SK-MEL-5 (cell line): ENCODE measurements at regions not wholly inside any gene's neighbourhood (a gene's known extent, or its start where the extent isn't known, plus 50 kb on each side); places are given as distances from the start of the nearest gene placed in this dataset.

Source experiments
- DNase-seq: peaks from one replicate; pipeline ENCODE4 v3.0.0-alpha.2; 2016; ENCODE audit warnings: low read depth, low spot score
- in situ Hi-C: cut with HindIII; loops from 2 replicates; pipeline ENCODE4 v1.10.0; 2016; ENCODE audit warnings: low sequenced_read_pairs, high pct_unique_total_duplicates, low pct_unique_long_range_greater_than_20kb

DNA sequence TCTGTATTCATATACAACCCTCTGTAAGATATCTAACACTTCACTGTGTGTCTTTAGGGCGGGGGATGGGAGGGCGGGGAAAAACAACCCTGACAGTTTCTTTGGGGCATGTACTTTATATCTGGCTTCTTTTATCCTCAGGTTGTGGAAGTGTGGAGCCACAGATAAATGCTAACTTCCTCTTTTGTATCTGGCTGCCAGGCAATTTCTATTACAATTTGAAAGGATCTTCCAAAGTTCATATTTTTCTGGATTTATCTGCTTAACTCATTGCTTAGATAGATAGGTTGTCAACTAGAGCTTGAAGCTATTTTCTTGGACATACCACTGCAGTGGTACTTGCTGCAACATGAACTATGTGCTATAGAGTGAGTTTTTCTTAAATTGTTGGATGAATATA, 393.0 kb downstream of the LMO7 start:
- in situ Hi-C loops = no loop called here

DNA sequence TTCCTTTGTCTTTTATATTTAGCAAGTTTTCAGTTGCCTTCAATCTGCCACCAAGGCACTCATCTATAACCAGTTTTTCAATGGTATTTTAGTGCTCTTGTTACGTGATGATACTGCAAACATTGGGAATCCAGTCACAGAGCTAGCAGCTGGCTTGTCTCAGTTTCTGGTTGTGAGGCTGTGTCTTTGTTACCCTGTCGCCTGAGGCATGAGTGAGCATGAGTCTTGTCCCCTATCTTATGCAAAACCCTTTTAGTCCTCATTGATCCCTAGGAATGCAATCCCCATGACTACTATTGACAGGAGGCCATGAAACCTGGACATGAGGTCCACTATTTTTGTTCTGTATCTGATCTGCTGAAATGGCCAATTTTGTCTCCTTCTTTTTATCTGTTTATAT, 391.0 kb downstream of the LMO7 start:
- no peak for DNase-seq
- in situ Hi-C loops = no loop called here

More for the DNA sequence above, 393.0 kb downstream of the LMO7 start:
- DNase-seq = no peak

DNA sequence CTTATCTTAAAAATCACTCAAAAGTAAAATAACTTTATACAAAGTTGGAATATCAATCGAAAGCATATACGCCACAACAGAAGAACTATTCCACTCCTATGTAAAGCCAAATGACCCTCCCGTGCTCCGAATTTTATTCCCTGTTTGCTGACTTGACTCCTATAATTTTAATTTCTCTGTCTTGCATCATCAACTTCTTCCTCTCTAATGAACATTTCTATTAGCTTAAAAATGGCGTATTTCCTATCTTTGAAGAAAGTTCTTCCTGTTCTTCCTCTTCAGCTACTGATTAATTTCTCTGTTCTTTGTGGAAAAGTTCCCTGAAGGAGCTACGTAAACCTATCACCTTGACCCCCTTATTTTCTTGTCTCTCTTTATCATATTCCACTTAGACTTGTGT, 389.3 kb downstream of the LMO7 start:
- no peak for DNase-seq
- in situ Hi-C loops = no loop called here

DNA sequence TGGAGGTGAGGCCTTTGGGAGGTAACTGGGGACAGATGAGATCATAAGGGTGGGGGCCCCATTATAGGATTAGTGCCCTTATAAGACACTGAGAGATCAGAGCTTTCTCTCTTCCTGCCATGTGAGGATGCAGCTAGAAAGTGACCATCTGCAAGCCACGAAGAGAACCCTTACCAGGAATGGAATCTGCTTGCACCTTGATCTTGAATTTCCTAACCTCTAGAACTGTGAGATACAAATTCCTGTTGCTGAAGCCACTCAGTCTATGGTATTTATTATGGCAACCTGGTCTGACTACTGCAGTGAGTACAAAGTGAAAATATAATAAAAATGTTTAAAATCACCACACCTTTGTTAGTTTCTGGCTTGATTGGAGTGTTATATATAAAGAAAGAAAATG, 388.0 kb downstream of the LMO7 start:
- in situ Hi-C loops = no loop called here

DNA sequence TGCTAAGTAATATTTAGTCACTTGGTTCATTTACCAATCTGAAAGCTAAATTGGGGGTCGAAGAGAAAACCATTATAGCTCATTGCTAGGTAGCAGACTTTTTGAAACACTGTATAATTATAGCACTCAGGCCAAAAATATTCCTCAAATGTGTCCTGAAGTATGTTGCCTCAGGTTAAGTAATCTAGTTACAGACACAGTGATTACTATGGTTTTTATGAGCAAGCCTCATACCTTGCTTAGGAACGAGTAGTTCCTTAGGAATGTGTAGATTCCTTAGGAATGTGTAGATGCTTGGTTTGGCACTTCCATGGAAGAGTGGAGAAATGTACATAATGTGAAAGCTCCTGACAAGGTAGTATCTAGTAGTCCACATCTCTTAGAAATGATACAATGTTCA, 387.5 kb downstream of the LMO7 start:
- in situ Hi-C loops = no loop called here
- no peak for DNase-seq

More for the DNA sequence above, 388.0 kb downstream of the LMO7 start:
- no peak for DNase-seq

DNA sequence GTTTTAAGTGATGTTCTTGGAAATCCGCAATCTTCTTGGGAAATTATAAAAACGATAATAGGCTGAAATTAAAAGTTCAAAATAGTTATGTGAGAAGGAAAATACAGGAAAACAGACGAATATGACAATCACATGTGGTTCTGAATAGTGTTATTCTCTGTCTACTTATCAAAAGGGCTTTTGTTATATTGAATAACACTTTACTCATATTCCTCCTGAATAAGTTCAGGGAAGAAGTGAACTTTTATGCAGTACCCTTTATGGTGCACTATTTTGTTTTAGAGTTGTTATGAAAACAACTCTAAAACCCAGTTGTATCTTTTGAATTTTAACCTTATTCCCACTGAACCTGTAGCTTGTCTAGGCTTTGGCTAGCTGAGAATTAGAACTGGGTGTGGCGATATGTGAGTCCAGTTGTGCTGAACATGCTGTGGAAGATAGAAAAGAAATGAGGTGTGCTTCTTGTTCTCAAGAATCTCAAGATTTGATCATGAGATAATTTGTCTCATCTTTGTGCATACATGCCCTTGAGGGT, 384.4 kb downstream of the LMO7 start:
- in situ Hi-C loops = no loop called here
- peak; percentile 90 for DNase-seq

DNA sequence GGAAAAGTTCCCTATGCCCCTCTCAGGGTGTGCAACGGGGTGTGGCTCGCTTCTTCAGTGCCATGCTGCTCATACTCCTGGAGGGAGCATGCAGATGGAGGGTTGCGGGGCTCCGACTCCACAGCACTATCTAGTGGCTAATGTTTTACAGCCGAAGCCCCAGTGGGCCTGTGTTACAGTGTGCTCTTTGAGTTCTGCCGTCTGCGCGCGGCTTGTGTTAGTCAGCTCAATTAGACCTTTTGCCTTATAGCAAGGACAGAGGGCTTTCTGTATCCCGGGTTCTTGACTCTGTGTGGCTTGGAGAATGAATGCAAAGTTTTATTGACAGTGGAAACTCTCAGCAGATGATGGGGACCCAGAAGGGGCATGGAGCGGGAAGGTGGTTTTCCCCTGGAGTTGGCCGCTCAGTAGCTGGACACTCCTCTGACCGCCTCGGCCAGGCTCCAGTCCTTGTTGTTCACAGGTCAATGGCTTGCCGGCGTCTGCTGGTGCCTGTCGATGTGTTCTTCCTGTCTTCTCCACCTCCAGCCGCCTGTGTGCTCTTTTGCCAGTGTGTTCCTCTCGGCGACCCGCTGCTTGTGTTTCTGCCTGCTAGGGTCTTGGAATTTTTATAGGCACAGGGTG, 383.4 kb downstream of the LMO7 start:
- in situ Hi-C loops = no loop called here
- peak; percentile 97 for DNase-seq

DNA sequence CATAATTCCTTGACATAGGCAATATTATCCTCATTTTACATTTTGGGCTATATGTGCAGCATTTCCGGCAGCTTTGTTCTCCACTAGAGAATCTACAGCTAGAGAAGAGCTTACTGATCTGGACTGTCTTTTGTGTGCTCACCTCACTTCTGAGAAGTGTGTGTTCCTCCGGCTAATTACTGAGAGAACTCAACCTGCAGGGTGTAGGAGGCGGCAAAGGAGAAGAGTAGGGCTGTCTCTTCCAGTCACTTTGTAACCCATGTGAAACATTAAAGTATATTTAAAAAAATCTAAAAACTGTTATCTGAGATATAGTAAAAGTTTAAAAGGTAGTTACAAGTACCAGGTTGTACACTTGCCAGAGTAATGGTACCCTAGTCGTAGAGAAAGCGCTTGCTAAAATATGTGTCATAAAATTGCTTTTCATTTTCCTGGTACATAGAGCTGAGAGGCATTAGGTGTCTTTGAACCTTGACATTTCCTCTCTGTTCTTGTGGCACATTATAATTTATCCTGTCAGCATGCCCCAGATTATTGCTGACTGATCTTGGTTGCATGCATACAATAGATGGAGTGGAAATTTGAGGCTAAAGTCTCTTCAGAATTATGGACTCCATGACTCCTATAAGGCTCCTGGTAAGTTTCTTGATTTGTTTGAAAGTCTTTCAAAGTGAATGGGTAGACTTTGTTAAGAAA, 381.9 kb downstream of the LMO7 start:
- in situ Hi-C loops = no loop called here
- DNase-seq = no peak

DNA sequence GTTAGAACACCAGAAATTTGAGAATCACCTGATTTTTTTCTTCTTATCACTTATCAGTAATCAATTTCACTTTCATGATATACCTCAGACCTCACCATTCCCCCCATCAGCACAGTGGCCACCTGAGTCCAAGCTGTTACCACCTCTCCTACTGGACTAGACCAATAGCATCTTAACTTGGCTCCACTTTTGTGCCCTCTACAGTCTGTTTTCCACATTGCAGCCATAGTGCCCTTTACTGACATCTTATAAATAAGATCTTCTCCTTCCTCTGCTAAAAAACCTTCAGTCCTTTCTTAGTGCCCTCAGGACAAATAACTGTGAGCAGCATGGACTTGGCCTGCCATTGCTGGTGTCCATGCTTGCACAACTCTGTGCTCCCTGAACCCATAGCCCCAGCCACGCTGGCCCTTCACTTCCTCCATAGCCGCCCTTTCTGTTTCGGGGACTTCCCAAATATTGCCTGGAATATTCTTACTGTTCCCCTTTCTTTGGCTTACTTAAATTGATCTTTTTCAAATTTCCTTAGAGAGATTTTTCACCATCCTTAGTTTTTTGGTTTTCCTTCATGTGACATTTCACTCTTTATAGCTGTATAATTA, 380.8 kb downstream of the LMO7 start:
- peak; percentile 78 for DNase-seq
- in situ Hi-C loops = no loop called here

DNA sequence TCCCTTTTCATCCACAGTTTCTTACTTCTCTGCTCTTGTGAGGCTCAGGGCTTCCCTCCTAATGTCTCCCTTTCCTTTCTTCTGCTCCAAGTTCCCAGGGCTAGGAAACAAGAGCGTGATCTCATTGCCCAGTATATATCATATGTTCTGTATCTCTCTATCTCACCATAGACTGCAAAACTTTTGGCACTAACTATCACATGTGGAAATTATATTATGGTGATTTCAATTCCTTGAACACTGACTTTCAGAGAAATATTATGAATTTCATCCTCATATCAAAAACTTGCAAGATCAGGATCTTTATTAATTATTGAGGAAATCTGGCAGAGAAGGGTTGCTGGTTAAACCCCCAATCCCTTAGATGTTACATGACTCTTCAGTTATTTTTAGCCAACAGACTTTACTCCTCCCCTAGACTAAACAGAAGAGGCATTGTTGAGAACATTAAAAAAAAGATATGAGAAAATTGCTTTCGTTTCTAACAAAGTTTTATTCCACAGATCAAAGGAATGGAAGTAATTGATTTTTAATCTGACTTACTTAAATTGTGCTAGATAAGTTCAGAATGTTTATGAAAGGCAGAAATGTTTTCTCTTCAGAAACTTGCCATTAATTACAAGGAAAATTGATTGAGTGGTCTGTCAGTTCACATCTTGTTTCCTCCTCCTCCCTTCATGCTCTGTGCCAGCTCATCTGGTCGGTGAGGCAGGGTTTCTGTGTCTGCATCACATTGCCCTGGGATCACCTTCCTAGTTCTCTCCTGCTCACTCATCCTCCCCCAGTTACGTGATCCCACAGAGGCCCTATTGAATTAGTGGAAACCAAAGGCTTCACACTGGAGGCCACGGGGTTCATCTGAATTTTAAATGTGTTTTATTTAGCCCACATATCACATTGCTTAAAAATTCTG, 378.5 kb downstream of the LMO7 start:
- in situ Hi-C loops = no loop called here
- peak; percentile 76 for DNase-seq

DNA sequence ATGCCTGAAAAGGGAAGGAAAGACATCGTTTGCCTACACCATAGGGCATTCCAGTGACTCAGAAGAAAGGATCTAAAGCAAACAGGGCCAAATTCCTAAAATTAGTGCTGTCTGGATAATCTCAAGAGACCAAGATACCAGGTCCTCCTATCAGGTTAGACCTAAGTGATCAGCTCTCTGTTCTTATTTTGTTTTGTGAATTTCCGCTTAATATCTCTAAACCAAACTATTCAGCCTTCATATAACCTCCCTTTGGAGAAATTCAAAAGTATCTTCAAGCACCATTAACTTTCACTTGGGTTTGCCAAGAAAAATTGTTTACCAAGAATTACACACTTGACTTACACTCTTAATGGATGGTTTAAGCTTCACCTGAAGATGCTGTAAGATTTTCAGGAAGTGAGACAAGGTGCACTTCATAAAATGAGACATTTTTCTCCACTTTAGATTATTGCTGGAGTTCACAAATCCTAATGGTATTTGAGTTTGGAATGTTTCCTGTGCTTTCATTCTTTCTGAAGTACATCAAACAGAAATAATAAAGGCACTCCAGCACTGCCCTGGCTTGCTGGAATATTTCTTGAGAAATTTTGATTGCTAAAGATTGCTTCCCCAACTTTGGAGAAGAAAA, 376.1 kb downstream of the LMO7 start:
- in situ Hi-C loops = no loop called here
- DNase-seq = no peak

DNA sequence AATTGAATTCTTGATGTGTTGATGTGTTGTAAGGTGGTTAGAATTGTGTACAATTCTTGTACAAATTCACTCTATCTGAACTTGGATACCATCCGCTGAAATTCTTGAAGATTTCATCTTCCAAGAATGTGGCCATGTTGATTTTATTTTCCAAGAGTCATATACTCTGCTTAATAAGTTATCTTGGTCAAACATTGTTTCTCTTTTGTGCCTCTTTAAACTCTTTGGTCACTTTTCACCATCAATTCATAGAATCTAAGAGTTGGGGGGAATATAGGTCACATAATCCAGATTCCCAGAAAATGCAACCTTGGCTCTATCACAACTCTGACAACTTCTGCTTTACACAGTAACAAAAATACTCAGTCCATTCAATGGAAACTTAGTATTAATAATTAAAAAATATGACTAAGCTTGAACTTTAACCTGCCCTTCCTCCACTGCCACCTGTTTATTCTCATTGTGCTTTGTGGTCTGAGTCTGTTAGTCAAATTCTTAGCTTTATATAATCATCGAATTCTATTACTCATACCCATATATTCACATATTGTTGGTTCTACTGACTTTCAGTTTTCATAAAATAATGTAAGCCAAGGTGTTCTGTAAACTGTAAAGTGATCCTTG, 373.2 kb downstream of the LMO7 start:
- DNase-seq = no peak
- in situ Hi-C loops = no loop called here

DNA sequence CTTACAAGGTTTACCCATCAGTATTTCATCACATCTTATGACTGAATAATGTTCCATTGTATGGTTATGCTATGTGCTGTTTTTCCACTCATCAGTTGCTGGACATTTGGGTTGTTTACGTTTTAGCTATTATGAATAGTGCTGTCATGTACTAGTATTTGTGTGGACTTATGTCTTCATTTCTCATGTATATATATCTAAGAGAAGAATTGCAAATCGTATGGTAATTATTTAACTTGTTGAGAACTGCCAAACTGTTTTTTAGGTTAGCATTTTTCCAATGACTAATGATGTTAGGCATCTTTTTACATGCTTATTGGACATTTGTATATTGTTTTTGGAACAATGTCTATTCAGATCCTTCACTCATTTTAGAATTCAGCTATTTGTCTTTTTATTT, 368.3 kb downstream of the LMO7 start:
- no peak for DNase-seq

DNA sequence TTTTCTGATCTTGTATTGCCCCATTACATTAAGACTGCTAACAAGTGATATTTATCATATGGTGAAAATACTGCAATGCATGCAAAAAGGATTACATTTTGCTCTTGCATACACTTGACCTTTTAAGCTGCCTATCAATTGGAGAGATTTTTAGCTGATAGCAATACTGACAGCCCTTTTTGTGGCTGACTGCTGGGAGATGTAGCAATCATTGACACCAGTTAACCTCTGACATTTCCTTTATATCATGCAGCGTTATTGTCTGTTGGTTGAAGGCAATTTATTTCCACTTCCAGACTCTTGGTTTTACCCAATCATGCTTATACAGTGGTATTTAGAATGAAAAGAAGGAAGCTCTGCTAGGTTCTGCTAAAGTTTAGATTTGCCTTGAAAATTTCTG, 364.0 kb downstream of the LMO7 start:
- DNase-seq = peak; percentile 43
- in situ Hi-C loops = no loop called here

More for the DNA sequence above, 368.3 kb downstream of the LMO7 start:
- in situ Hi-C loops = no loop called here

DNA sequence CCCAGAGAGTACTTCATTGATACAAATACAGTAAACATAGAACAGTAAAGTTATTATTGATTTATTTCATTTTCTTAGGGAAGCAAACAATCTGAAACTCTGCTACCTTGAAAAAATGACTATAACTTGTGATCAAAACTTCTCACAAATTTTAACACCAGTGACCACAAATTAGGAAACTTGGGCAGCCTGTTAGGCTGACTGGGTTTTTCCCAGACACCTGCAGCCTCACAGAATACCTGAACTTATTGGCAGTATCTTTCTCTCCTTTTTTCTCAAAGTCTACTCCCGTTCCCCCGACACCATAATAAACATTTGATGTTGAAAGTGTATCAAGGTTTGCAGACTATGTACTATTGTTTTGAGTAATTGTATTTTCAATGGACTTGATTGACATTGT, 360.5 kb downstream of the LMO7 start:
- no peak for DNase-seq
- in situ Hi-C loops = no loop called here

DNA sequence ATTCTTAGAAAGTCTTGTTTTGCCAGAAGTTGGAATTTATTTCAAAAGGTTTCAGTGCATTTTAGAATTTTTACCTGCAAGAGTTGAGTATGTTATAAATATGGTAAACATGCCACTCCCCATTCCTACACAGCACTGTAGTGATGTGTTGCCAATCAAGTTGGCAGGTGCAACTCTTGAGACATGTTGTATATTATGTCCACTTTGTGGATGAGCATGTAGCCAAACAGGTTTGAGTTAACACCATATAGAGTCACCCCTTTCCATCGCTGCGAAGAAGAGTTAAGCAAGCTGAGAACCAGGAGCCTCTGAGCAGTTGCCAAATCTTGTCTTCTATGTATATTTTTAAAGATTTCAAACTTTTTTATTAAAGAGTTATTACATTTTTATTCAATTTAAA, 359.8 kb downstream of the LMO7 start:
- DNase-seq = no peak
- in situ Hi-C loops = no loop called here

DNA sequence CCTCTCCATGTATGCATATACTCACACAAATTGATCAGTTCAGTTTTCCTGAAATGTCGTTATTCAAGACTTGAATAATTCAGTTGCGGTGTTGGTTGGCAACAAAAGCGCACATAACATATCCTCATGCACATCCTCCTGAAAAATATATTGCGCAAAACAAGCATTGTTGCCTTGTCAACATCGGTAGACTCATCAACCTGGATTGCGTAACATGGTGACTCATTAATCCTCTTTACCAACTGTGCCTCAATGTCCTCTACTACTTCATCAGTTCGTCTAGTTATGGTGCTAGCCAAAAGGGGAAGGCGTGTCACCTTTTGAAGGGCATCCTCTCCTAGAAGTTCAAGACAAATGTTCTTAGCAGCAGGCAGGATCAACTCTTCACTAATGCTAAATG, 357.7 kb downstream of the LMO7 start:
- in situ Hi-C loops = no loop called here
- DNase-seq = no peak
